A549 (cell line): ENCODE measurements at regions not wholly inside any gene's neighbourhood (a gene's known extent, or its start where the extent isn't known, plus 50 kb on each side); places are given as distances from the start of the nearest gene placed in this dataset.

Experiments used
- ATAC-seq, 2 experiments: fragments of 200-7000 bp in 1 of 2; fragments of >200 bp in 1 of 2; cut with Nextera tagmentation in 1 of 2; cut with Tn5 transposase in 1 of 2; 3 replicates each; pipeline versions ENCODE4 v1.8.0 to v1.9.1; 2018 to 2020; ENCODE audit warnings: mild to moderate bottlenecking in 1 of 2, moderate library complexity in 1 of 2
- CTCF ChIA-PET: fragments of 300-600 bp; sonication (Branson Sonifier 250); formaldehyde crosslinking; extraction: SDS; loops from one replicate; lab custom pipeline; 2021; ENCODE audit warnings: antibody characterized with exemption, inconsistent platforms; lab: Yijun Ruan, JAX
- POLR2A ChIA-PET: fragments of 350-600 bp; formaldehyde crosslinking; extraction: SDS; loops from one replicate; lab custom pipeline; 2021; ENCODE audit warnings: antibody characterized with exemption, inconsistent platforms; lab: Yijun Ruan, JAX
- DNase-seq, 2 experiments: peaks; one replicate each; pipeline versions ENCODE4 v3.0.0 to v3.0.0-alpha.2; 2011 to 2016; ENCODE audit warnings: low read depth in 1 of 2, low spot score in 1 of 2
- FAIRE-seq: peaks from 2 replicates; lab custom pipeline; 2011; peaks lifted over from hg19 to GRCh38; lab: Jason Lieb, UNC
- H3K27ac ChIP-seq, 2 experiments: fragments of >200 bp; sonication (Bioruptor Twin); formaldehyde crosslinking; 3 replicates each; pipeline ENCODE4 v1.5.1; 2016 to 2017
- H3K4me1 ChIP-seq: fragments of >200 bp; sonication (Bioruptor Twin); formaldehyde crosslinking; 3 replicates; pipeline ENCODE4 v1.6.1; 2016
- H3K4me2 ChIP-seq: fragments of >200 bp; sonication (Bioruptor Twin); formaldehyde crosslinking; 3 replicates; pipeline ENCODE4 v1.6.1; 2016
- H3K4me3 ChIP-seq: fragments of >200 bp; sonication (Bioruptor Twin); formaldehyde crosslinking; 3 replicates; pipeline ENCODE4 v1.5.1; 2016
- H3K9me3 ChIP-seq: fragments of >200 bp; sonication (Bioruptor Twin); formaldehyde crosslinking; 3 replicates; pipeline ENCODE4 v1.6.1; 2016
- CBX2 ChIP-seq: fragments of 200-600 bp; sonication (generic); IDR thresholded peaks from 2 replicates; pipeline ENCODE4 v1.6.1; 2016; ENCODE audit warnings: low read depth, mild to moderate bottlenecking, borderline replicate concordance
- CEBPB ChIP-seq, 2 experiments: fragments of >200 bp in 1 of 2; sonication (Bioruptor Twin) in 1 of 2; formaldehyde crosslinking in 1 of 2; IDR thresholded peaks; 2 replicates each; pipeline ENCODE4 v1.6.1; 2012 to 2016
- CHD2 ChIP-seq: fragments of 150-350 bp; IDR thresholded peaks from 2 replicates; pipeline ENCODE4 v1.6.1; 2014; ENCODE audit warnings: low read length; ENCODE audit not compliant: partially characterized antibody
- EHF ChIP-seq: fragments of 250-450 bp; sonication (Bioruptor Pico); IDR thresholded peaks from 2 replicates; pipeline ENCODE4 v1.5.0; 2020; ENCODE audit warnings: mild to moderate bottlenecking
- FOSB ChIP-seq: fragments of 250-450 bp; sonication (Bioruptor Pico); IDR thresholded peaks from 2 replicates; pipeline ENCODE4 v1.5.0; 2020; ENCODE audit warnings: mild to moderate bottlenecking, moderate library complexity
- FOSL2 ChIP-seq, 2 experiments: fragments of 450-650 bp in 1 of 2; fragments of >200 bp in 1 of 2; sonication (Bioruptor Twin) in 1 of 2; formaldehyde crosslinking; IDR thresholded peaks; 2 replicates each; pipeline versions ENCODE4 v1.5.0 to v1.6.1; 2016 to 2020; ENCODE audit warnings: mild to moderate bottlenecking in 1 of 2, moderate library complexity in 1 of 2
- GATA3 ChIP-seq: IDR thresholded peaks from 2 replicates; pipeline ENCODE4 v1.6.1; 2012; ENCODE audit warnings: borderline replicate concordance
- HOXA7 ChIP-seq: fragments of 250-450 bp; sonication (Bioruptor Pico); IDR thresholded peaks from 2 replicates; pipeline ENCODE4 v1.5.0; 2020; ENCODE audit warnings: mild to moderate bottlenecking, moderate library complexity
- HOXB5 ChIP-seq: fragments of 250-450 bp; sonication (Bioruptor Pico); IDR thresholded peaks from 2 replicates; pipeline ENCODE4 v1.5.0; 2020; ENCODE audit warnings: mild to moderate bottlenecking, moderate library complexity
- JUNB ChIP-seq: fragments of >200 bp; sonication (Bioruptor Twin); formaldehyde crosslinking; IDR thresholded peaks from 2 replicates; pipeline ENCODE4 v1.6.1; 2016
- KDM1A ChIP-seq: fragments of 200-600 bp; sonication (generic); IDR thresholded peaks from 2 replicates; pipeline ENCODE4 v1.6.1; 2016; ENCODE audit warnings: low read depth, mild to moderate bottlenecking
- MAX ChIP-seq: IDR thresholded peaks from 2 replicates; pipeline ENCODE4 v1.6.1; 2012
- MAZ ChIP-seq: fragments of 150-350 bp; IDR thresholded peaks from 2 replicates; pipeline ENCODE4 v1.6.1; 2014; ENCODE audit warnings: antibody characterized with exemption, low read depth, low read length, borderline replicate concordance
- MYC ChIP-seq: IDR thresholded peaks from 2 replicates; pipeline ENCODE4 v1.6.1; 2012; ENCODE audit warnings: mild to moderate bottlenecking, inconsistent platforms, low read length, improper control_type of control experiment, borderline replicate concordance
- NR3C1 ChIP-seq: fragments of >200 bp; sonication (Bioruptor Twin); formaldehyde crosslinking; IDR thresholded peaks from 3 replicates; pipeline ENCODE4 v1.6.1; 2017
- PHF8 ChIP-seq: fragments of 200-600 bp; sonication (generic); IDR thresholded peaks from 2 replicates; pipeline ENCODE4 v1.6.1; 2016; ENCODE audit warnings: low read depth, mild to moderate bottlenecking, antibody characterized with exemption, moderate library complexity, borderline replicate concordance
- POLR2AphosphoS2 ChIP-seq: conservative IDR thresholded peaks from 2 replicates; pipeline ENCODE4 v1.6.1; 2012; ENCODE audit warnings: low read length, improper control_type of control experiment, inconsistent platforms
- RFX5 ChIP-seq: fragments of 450-650 bp; IDR thresholded peaks from 2 replicates; pipeline ENCODE4 v1.7.1; 2014; ENCODE audit warnings: antibody characterized with exemption, mild to moderate bottlenecking, moderate library complexity
- RNF2 ChIP-seq: fragments of 200-600 bp; sonication (generic); IDR thresholded peaks from 2 replicates; pipeline ENCODE4 v1.6.1; 2016; ENCODE audit warnings: low read depth, mild to moderate bottlenecking, antibody characterized with exemption, moderate library complexity, borderline replicate concordance
- SMC3 ChIP-seq: fragments of >200 bp; sonication (Bioruptor Twin); formaldehyde crosslinking; IDR thresholded peaks from 3 replicates; pipeline ENCODE4 v1.6.1; 2018; ENCODE audit warnings: inconsistent platforms
- ZC3H11A ChIP-seq: fragments of 450-650 bp; IDR thresholded peaks from 2 replicates; pipeline ENCODE4 v1.6.1; 2014; ENCODE audit warnings: antibody characterized with exemption, mild to moderate bottlenecking
- ZNF302 ChIP-seq: fragments of 250-450 bp; sonication (Bioruptor Pico); IDR thresholded peaks from 2 replicates; pipeline ENCODE4 v1.9.0; 2021; ENCODE audit warnings: inconsistent platforms, mild to moderate bottlenecking, moderate library complexity
- WGBS: methylation state at CpG from one replicate; pipeline ENCODE4 v1.1.6; 2017; ENCODE audit errors: missing lambda C conversion rate; 5-methylcytosine and 5-hydroxymethylcytosine counted together
- TF ChIP-seq, protein P1 (sequence below): fragments of 150-350 bp; IDR thresholded peaks from 2 replicates; pipeline ENCODE4 v1.6.1; 2014; ENCODE audit warnings: low read depth, mild to moderate bottlenecking, low read length

DNA sequence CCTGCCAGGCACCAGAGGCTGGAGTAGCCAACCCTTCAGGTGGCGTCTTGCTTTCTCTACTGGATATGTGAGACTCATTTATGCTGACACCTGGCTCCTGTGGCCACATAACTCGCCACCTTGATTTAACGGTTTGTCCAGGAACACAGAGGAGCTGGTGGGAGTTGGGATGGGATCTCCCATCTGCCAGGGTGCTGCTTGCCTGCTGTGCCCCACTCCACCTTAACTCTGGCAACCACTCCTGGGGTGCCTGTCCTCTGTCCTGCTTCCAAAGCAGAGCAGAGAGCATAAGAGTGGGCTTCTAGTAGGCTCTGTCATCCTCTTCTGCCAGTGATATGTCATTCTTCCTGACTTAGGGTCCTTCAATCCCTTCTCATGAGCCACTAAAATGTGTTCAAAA, 63.4 kb upstream of the ZNF423 start:
- CTCF ChIA-PET: interaction anchor here (0.6 to 2.8 kb wide), 7 partner anchors 13 to 1076 kb away, joined by 3 to 14 read pairs (median 3); no protein-coding TSS in a partner anchor
- no peak for ATAC-seq
- no peak for TF ChIP-seq HOXA7
- TF ChIP-seq SMC3: no peak
- TF ChIP-seq PHF8: no peak
- no peak for TF ChIP-seq MAX
- no peak for TF ChIP-seq CEBPB (IDR thresholded peaks at IDR 0.05)
- no peak for TF ChIP-seq FOSB
- TF ChIP-seq RNF2: no peak
- no peak for TF ChIP-seq RFX5
- TF ChIP-seq POLR2AphosphoS2: no peak
- TF ChIP-seq, protein P1, sequence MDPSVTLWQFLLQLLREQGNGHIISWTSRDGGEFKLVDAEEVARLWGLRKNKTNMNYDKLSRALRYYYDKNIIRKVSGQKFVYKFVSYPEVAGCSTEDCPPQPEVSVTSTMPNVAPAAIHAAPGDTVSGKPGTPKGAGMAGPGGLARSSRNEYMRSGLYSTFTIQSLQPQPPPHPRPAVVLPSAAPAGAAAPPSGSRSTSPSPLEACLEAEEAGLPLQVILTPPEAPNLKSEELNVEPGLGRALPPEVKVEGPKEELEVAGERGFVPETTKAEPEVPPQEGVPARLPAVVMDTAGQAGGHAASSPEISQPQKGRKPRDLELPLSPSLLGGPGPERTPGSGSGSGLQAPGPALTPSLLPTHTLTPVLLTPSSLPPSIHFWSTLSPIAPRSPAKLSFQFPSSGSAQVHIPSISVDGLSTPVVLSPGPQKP: no peak
- TF ChIP-seq MAZ: no peak
- no peak for TF ChIP-seq JUNB
- TF ChIP-seq EHF (CRISPR knock-in tag): no peak
- no peak for TF ChIP-seq KDM1A
- no peak for TF ChIP-seq CBX2
- no peak for TF ChIP-seq HOXB5 (CRISPR knock-in tag)
- no peak for TF ChIP-seq FOSL2 (IDR thresholded peaks at IDR 0.05)
- TF ChIP-seq FOSL2 (CRISPR knock-in tag; IDR thresholded peaks at IDR 0.05): no peak
- no peak for DNase-seq
- no peaks in the 10 kb centered on the region for H3K4me1 ChIP-seq
- no peak overlapping the region for H3K27ac ChIP-seq
- no peaks in the 10 kb centered on the region for H3K9me3 ChIP-seq
- POLR2A ChIA-PET: no interaction called here
- no peak for FAIRE-seq
- H3K4me2 ChIP-seq: no peak overlapping the region
- 69% methylated on average over 3 of the region's 3 CpGs for WGBS
- no peak overlapping the region for H3K4me3 ChIP-seq

- TF ChIP-seq HOXB5 (CRISPR knock-in tag): no peak
- no peak for DNase-seq
- POLR2A ChIA-PET: no interaction called here
- Histone ChIP-seq H3K4me3 (no peak overlapping the region), H3K27ac (no peak overlapping the region), H3K4me2 (no peak overlapping the region), H3K9me3 (no peaks in the 10 kb centered on the region), H3K4me1 (no peaks in the 10 kb centered on the region)
- FAIRE-seq: no peak
- 16% methylated on average over 4 of the region's 4 CpGs for WGBS
- CTCF ChIA-PET: interaction anchor here (0.6 to 5.0 kb wide), 10 partner anchors 11 to 512 kb away, joined by 3 to 38 read pairs (median 8); no protein-coding TSS in a partner anchor
- no peak for ATAC-seq
These were observed 64.5 kb upstream of the ZNF423 start for GRCh38 chr16:49920397-49920796.

DNA sequence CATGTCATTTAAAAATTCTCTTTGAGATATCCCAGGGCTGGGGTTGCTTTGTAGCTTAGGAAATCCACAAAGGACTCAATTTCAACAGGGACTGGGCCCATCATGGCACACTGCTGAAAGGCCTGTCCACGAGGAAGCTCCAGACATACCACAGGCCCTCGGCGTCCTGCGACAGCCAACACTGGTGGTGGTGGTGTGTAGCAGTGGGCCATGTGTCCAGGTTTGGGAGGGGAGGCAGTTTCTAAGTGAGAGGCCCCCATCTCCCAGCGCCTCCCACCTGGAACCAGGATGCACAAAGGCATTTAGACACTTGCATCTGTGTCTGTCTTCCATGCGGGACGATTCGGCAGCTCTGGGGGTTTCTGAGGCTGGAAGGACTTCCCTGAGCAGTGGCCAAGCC, 65.2 kb upstream of the ZNF423 start:
- WGBS: 76% methylated on average over 8 of the region's 8 CpGs
- Histone ChIP-seq H3K4me1 (no peaks in the 10 kb centered on the region), H3K4me3 (no peak overlapping the region), H3K9me3 (no peaks in the 10 kb centered on the region), H3K4me2 (no peak overlapping the region)
- ATAC-seq (no peak), DNase-seq (no peak)
- POLR2A ChIA-PET: no interaction called here
- TF ChIP-seq ZC3H11A (no peak), HOXB5 (CRISPR knock-in tag) (no peak), PHF8 (no peak), NR3C1 (no peak), GATA3 (no peak), ZNF302 (CRISPR knock-in tag) (no peak), CHD2 (no peak), MYC (no peak)
- TF ChIP-seq, all 56 proteins: peak for 0
- FAIRE-seq: no peak
- CTCF ChIA-PET: interaction anchor here (0.6 to 5.0 kb wide), 19 partner anchors 10 to 515 kb away, joined by 3 to 38 read pairs (median 6); no protein-coding TSS in a partner anchor
- H3K27ac ChIP-seq: no peak overlapping the region
